PC-9 (cell line): ENCODE measurements at regions not wholly inside any gene's neighbourhood (a gene's known extent, or its start where the extent isn't known, plus 50 kb on each side); places are given as distances from the start of the nearest gene placed in this dataset.

ENCODE experiments used
- BruUV-seq: library from RNA; stranded (reverse); fragments of 400-500 nt; replicated peaks from 2 replicates; lab custom pipeline; 2021; lab: Mats Ljungman, UMichigan
- CTCF ChIA-PET: fragments of 300-600 bp; sonication (Branson Sonifier 250); formaldehyde crosslinking; loops from one replicate; lab custom pipeline; 2022; ENCODE audit warnings: antibody characterized with exemption; lab: Charles Lee
- POLR2A ChIA-PET: fragments of 300-600 bp; sonication (Branson Sonifier 250); formaldehyde crosslinking; loops from one replicate; lab custom pipeline; 2022; ENCODE audit warnings: antibody characterized with exemption; ENCODE audit not compliant: unreplicated experiment; lab: Charles Lee
- DNase-seq, 2 experiments: peaks; one replicate each; pipeline versions ENCODE4 v3.0.0 to v3.0.0-alpha.2; 2015 to 2022; ENCODE audit warnings: mixed read lengths in 1 of 2
- H2AFZ ChIP-seq: fragments of 200-600 bp; sonication (generic); 2 replicates; pipeline ENCODE4 v1.8.1; 2017; ENCODE audit warnings: antibody characterized with exemption
- H3F3A ChIP-seq: fragments of 200-600 bp; sonication (generic); 2 replicates; pipeline ENCODE4 v1.8.1; 2017; ENCODE audit warnings: antibody characterized with exemption, mild to moderate bottlenecking, low read depth; ENCODE audit not compliant: insufficient read depth
- H3K27ac ChIP-seq: fragments of 200-600 bp; sonication (generic); 2 replicates; pipeline ENCODE4 v1.6.1; 2016; ENCODE audit warnings: mixed run types
- H3K27me3 ChIP-seq: fragments of 200-600 bp; sonication (generic); 2 replicates; pipeline ENCODE4 v1.6.1; 2016; ENCODE audit warnings: low read depth, mixed run types; ENCODE audit not compliant: insufficient read depth
- H3K36me3 ChIP-seq: fragments of 200-600 bp; sonication (generic); 2 replicates; pipeline ENCODE4 v1.6.1; 2016; ENCODE audit warnings: low read depth, mixed run types
- H3K4me1 ChIP-seq: fragments of 200-600 bp; sonication (generic); replicated peaks from 2 replicates; pipeline ENCODE4 v1.6.1; 2016; ENCODE audit warnings: mixed run types; ENCODE audit not compliant: insufficient read depth
- H3K4me2 ChIP-seq: fragments of 200-600 bp; sonication (generic); 2 replicates; pipeline ENCODE4 v1.6.1; 2017; ENCODE audit warnings: mixed run types
- H3K4me3 ChIP-seq: fragments of 200-600 bp; sonication (generic); 2 replicates; pipeline ENCODE4 v1.6.1; 2016; ENCODE audit warnings: mixed run types
- H3K79me2 ChIP-seq: fragments of 200-600 bp; sonication (generic); 2 replicates; pipeline ENCODE4 v1.6.1; 2017; ENCODE audit warnings: low read depth, mixed run types
- H3K9me2 ChIP-seq: fragments of 200-600 bp; sonication (generic); 2 replicates; pipeline ENCODE4 v1.8.1; 2017; ENCODE audit warnings: mild to moderate bottlenecking; ENCODE audit not compliant: insufficient read depth
- H3K9me3 ChIP-seq: fragments of 200-600 bp; sonication (generic); 2 replicates; pipeline ENCODE4 v1.8.1; 2016; ENCODE audit warnings: low read depth; ENCODE audit not compliant: insufficient read depth
- H4K20me1 ChIP-seq: fragments of 200-600 bp; sonication (generic); 2 replicates; pipeline ENCODE4 v1.8.1; 2017; ENCODE audit not compliant: insufficient read depth
- CTCF ChIP-seq: fragments of 200-600 bp; sonication (generic); conservative IDR thresholded peaks from 2 replicates; pipeline ENCODE4 v1.6.1; 2017; ENCODE audit warnings: mixed run types, antibody characterized with exemption, mild to moderate bottlenecking, moderate library complexity
- EZH2 ChIP-seq: fragments of 200-600 bp; sonication (generic); IDR thresholded peaks from 2 replicates; pipeline ENCODE4 v1.8.0; 2017; ENCODE audit warnings: antibody characterized with exemption, low read depth
- intact Hi-C: fragments of 100-400 bp; cut with micrococcal nuclease; formaldehyde crosslinking; loops from one replicate; pipeline ENCODE4 v1.10.0; 2022; ENCODE audit not compliant: unreplicated experiment

GRCh38 chr2:23256643-23257042, 128.3 kb upstream of the KLHL29 start:
- Histone ChIP-seq H3K4me2 (no peak overlapping the region), H3K27me3 (peaks cover 44% of the 10 kb centered on the region), H3F3A (no peaks in the 10 kb centered on the region), H3K9me2 (no peaks in the 10 kb centered on the region), H3K4me3 (no peak overlapping the region), H3K36me3 (no peaks in the 10 kb centered on the region), H4K20me1 (no peaks in the 10 kb centered on the region), H3K27ac (no peak overlapping the region), H3K4me1 (no peaks in the 10 kb centered on the region), H2AFZ (no peak overlapping the region), H3K79me2 (no peaks in the 10 kb centered on the region), H3K9me3 (no peaks in the 10 kb centered on the region)
- DNase-seq = no peak
- CTCF ChIA-PET = no interaction called here
- BruUV-seq = no TSS peak
- intact Hi-C loops = no loop called here
- POLR2A ChIA-PET = no interaction called here
- TF ChIP-seq EZH2 = no peak
- TF ChIP-seq CTCF = no peak

- Histone ChIP-seq H3K9me3 (no peaks in the 10 kb centered on the region), H4K20me1 (no peaks in the 10 kb centered on the region), H3K4me2 (no peak overlapping the region), H3F3A (no peaks in the 10 kb centered on the region), H3K27me3 (peaks cover 55% of the 10 kb centered on the region), H3K27ac (no peak overlapping the region), H3K36me3 (no peaks in the 10 kb centered on the region), H3K4me1 (no peaks in the 10 kb centered on the region), H3K79me2 (no peaks in the 10 kb centered on the region), H3K4me3 (no peak overlapping the region), H3K9me2 (no peaks in the 10 kb centered on the region), H2AFZ (no peak overlapping the region)
- CTCF ChIA-PET = no interaction called here
- intact Hi-C loops = no loop called here
- no TSS peak for BruUV-seq
- TF ChIP-seq EZH2 = no peak
- no peak for TF ChIP-seq CTCF
- POLR2A ChIA-PET = no interaction called here
- no peak for DNase-seq
These were observed 124.4 kb upstream of the KLHL29 start for GRCh38 chr2:23260621-23261020.

- Histone ChIP-seq H3K9me3 (no peaks in the 10 kb centered on the region), H3K4me2 (no peak overlapping the region), H3K4me1 (no peaks in the 10 kb centered on the region), H3K9me2 (no peaks in the 10 kb centered on the region), H3K79me2 (no peaks in the 10 kb centered on the region), H3K36me3 (no peaks in the 10 kb centered on the region), H3K4me3 (no peak overlapping the region), H4K20me1 (no peaks in the 10 kb centered on the region), H3K27ac (no peak overlapping the region), H3K27me3 (peaks cover 10% of the 10 kb centered on the region; the same call in 1 of the 2 replicates), H2AFZ (no peak overlapping the region), H3F3A (no peaks in the 10 kb centered on the region)
- BruUV-seq = no TSS peak
- intact Hi-C loops = no loop called here
- TF ChIP-seq EZH2 (no peak), CTCF (no peak)
- POLR2A ChIA-PET = no interaction called here
- DNase-seq = no peak
- CTCF ChIA-PET = no interaction called here
These were observed 116.3 kb upstream of the KLHL29 start for GRCh38 chr2:23268467-23269263.
